GM23248 (cell line): ENCODE measurements at regions not wholly inside any gene's neighbourhood (a gene's known extent, or its start where the extent isn't known, plus 50 kb on each side); places are given as distances from the start of the nearest gene placed in this dataset.

Experiments
- EZH2 ChIP-seq: fragments of 200-600 bp; sonication (generic); IDR thresholded peaks from 2 replicates; pipeline ENCODE4 v1.6.1; 2018; ENCODE audit warnings: antibody characterized with exemption, mild to moderate bottlenecking; ENCODE audit not compliant: insufficient read depth, poor library complexity, severe bottlenecking
- EZH2phosphoT487 ChIP-seq: fragments of 200-600 bp; sonication (generic); IDR thresholded peaks from 2 replicates; pipeline ENCODE4 v1.6.1; 2018; ENCODE audit warnings: antibody characterized with exemption, moderate library complexity, mild to moderate bottlenecking, low read depth; ENCODE audit not compliant: insufficient read depth

- no peak for TF ChIP-seq EZH2
- TF ChIP-seq EZH2phosphoT487: no peak
Measured at GRCh38 chr3:102225407-102226132, 209.2 kb upstream of the ZPLD1 start.
